ENCODE measurements at regions not wholly inside any gene's neighbourhood (a gene's known extent, or its start where the extent isn't known, plus 50 kb on each side); places are given as distances from the start of the nearest gene placed in this dataset.

DNA sequence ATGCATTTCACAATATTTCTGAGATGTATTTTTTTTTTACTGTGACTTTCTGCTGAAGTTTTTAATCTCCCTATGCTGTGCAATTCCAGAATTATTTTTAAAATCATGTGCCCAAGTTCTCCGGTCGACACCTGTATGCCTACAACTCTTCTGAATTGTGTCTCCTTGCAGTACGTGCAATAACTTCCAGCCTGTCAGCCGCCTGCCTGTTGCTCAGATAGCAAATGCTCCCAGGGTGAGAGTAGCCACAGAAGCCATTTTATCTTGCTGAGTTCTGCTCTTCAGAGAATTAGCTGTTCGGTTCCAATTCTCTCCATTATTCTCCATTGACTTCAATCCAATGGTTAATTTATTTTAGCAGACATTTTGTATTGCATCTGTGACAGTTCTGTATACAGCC lies 188.3 kb downstream of the CDC14C start:
- TF ChIP-seq, protein P1, sequence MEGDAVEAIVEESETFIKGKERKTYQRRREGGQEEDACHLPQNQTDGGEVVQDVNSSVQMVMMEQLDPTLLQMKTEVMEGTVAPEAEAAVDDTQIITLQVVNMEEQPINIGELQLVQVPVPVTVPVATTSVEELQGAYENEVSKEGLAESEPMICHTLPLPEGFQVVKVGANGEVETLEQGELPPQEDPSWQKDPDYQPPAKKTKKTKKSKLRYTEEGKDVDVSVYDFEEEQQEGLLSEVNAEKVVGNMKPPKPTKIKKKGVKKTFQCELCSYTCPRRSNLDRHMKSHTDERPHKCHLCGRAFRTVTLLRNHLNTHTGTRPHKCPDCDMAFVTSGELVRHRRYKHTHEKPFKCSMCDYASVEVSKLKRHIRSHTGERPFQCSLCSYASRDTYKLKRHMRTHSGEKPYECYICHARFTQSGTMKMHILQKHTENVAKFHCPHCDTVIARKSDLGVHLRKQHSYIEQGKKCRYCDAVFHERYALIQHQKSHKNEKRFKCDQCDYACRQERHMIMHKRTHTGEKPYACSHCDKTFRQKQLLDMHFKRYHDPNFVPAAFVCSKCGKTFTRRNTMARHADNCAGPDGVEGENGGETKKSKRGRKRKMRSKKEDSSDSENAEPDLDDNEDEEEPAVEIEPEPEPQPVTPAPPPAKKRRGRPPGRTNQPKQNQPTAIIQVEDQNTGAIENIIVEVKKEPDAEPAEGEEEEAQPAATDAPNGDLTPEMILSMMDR (IDR thresholded peaks at IDR 0.05; ENCODE audit: insufficient read depth, low read length) = no peak
- H3K4me3 ChIP-seq (ENCODE audit: low read depth, low read length) = no peak overlapping the region
- DNase-seq (ENCODE audit: low read depth) = no peak

DNA sequence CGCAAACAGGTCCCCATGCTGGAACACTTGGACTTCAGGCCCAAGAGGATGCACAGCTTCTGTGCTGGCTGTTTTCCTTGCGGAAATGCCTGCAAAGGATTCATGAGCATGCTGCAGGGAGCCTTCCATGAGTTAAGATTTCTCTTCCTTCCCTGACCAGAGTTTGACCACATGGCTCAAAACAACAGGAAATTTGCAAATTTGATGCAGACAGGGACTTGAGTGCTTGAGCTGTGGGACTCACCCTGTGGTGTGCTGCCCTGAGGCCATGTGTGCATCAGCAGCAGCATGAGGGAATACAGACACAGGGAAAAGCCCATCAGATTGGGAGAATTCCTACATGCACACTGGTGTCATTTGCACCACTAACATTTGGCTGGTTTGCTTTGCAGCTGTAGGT lies 195.4 kb downstream of the CDC14C start:
- no peak for DNase-seq (ENCODE audit: low read depth)
- TF ChIP-seq, protein P1 (IDR thresholded peaks at IDR 0.05; ENCODE audit: insufficient read depth, low read length) = no peak
- no peak overlapping the region for H3K4me3 ChIP-seq (ENCODE audit: low read depth, low read length)

DNA sequence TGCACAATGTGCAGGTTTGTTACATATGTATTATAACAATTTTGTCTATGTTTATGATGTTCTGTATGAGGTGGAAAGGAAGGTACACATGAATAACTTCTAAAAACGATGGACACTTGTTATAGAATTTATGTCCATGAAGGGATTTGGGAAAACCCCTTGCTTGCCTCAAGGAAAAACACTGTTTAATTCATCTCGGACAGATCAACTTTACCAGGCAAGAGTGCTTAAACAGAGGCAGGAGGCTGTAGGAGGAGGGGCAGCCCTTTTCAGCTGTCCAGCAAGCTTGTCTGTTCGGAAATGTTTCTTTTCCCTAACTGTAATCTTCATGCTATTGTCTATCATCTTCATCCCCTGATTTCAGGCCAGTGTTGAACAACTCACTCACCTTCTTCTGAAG lies 200.9 kb downstream of the CDC14C start:
- DNase-seq (ENCODE audit: low read depth) = no peak
- H3K4me3 ChIP-seq (ENCODE audit: low read depth, low read length) = no peak overlapping the region
- TF ChIP-seq, protein P1 (IDR thresholded peaks at IDR 0.05; ENCODE audit: insufficient read depth, low read length) = no peak

DNA sequence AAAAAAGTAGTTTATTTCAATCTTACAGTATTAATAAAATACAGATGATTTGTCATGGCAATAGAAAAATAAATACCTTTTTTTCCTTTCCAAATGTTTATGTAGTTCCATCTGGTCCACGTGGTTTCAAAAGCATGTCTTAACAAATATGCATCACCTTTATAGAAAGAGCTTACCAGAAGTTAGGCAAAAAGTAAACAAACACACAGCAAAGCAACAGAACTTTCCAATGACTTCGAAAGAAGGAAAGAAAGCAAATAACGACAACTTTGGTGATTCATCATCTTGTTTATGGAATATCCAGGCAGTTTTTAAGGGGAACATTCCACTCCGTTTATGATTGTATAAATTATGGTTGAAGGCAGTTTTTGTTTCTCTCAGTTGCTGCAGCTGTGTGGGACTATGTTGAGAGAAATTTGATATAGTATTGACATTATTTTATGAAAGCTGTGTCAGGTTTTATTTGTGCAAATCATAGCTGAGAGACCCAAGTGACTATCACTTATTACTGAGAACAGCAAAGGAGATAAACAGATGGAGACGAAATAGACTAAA lies 203.1 kb downstream of the CDC14C start:
- no peak overlapping the region for H3K4me3 ChIP-seq (ENCODE audit: low read depth, low read length)
- TF ChIP-seq, protein P1 (IDR thresholded peaks at IDR 0.05; ENCODE audit: insufficient read depth, low read length) = no peak
- DNase-seq (ENCODE audit: low read depth) = no peak

DNA sequence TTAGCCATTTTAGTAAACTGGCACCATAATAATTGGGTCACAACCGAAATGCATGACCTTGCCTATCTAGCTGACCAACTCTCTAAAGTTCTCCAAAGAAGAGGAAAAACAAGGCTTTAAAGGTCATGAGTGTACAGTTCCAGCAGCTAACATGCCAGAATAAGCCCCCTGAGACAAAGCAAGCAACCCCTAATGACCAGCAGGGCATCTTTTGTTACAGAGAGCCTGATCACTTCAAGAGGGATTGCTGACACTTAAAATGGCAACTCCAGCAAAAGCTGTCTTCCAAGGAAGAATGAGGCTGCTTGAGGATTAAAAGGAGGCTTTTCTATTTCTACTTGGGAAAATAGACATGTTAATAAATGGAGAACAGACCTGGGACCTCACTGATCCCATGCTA lies 213.6 kb downstream of the CDC14C start:
- H3K4me3 ChIP-seq (ENCODE audit: low read depth, low read length) = no peak overlapping the region
- TF ChIP-seq, protein P1 (IDR thresholded peaks at IDR 0.05; ENCODE audit: insufficient read depth, low read length) = no peak
- DNase-seq (ENCODE audit: low read depth) = no peak

DNA sequence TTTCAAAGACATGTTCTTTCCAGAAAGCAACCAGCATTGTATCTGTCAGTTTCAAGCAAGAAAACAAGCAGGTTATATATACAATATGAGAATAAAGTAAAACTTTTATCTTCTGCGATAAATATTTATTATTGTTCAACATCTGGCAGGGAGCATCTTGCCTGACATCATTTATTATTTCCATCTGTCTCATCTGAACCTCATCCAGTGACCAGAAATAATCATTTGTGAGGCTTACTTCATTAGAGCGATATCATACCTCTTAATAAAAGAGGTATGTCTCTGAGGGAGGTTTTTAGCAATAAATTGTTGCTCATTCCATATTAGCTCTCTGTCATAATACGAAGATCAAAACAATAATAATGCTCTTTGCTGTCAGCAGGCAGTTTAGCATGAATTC lies 226.1 kb downstream of the CDC14C start:
- no peak for DNase-seq (ENCODE audit: low read depth)
- H3K4me3 ChIP-seq (ENCODE audit: low read depth, low read length) = no peak overlapping the region
- TF ChIP-seq, protein P1 (IDR thresholded peaks at IDR 0.05; ENCODE audit: insufficient read depth, low read length) = no peak

DNA sequence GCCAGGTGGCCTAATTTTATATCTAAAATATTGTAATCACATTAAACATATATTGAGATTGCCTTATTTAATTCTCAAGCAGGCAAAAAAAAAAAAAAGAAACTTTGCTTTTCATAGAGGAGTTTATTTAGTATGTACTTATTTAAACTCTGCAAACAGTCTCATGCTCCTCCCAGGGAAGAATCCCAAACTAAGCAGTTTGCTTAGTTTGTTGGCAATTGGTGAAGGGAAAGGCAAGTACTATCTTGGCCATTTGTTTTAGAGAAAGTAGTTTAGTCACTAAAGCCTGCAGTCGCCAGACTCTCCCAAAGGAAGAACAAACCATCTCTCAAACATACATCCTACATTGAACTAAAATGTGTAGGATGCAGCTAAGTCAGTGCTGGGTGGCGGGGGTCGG lies 226.8 kb downstream of the CDC14C start:
- no peak overlapping the region for H3K4me3 ChIP-seq (ENCODE audit: low read depth, low read length)
- DNase-seq (ENCODE audit: low read depth) = no peak
- TF ChIP-seq, protein P1 (IDR thresholded peaks at IDR 0.05; ENCODE audit: insufficient read depth, low read length) = no peak

All from fibroblast of the aortic adventitia (primary cell).